GM23338 (cell line): ENCODE measurements at regions not wholly inside any gene's neighbourhood (a gene's known extent, or its start where the extent isn't known, plus 50 kb on each side); places are given as distances from the start of the nearest gene placed in this dataset.
"Not testable (repeated sequence)": the region's sequence is repeated elsewhere in the genome, so short reads cannot be mapped to it uniquely, and the experiment has no call there.

Experiments used
- CREB1 ChIP-seq: fragments of 250-450 bp; sonication (Bioruptor Pico); IDR thresholded peaks from 2 replicates; pipeline ENCODE4 v1.5.0; 2020; ENCODE audit warnings: low read depth, mild to moderate bottlenecking, moderate library complexity
- EZH2 ChIP-seq: fragments of 200-600 bp; sonication (generic); IDR thresholded peaks from one replicate; pipeline ENCODE4 v1.8.0; 2017; ENCODE audit warnings: antibody characterized with exemption, mild to moderate bottlenecking, low read depth; ENCODE audit not compliant: unreplicated experiment
- EZH2phosphoT487 ChIP-seq: fragments of 200-600 bp; sonication (generic); IDR thresholded peaks from one replicate; pipeline ENCODE4 v1.8.1; 2018; ENCODE audit warnings: antibody characterized with exemption; ENCODE audit not compliant: unreplicated experiment
- JUNB ChIP-seq: IDR thresholded peaks from one replicate; pipeline ENCODE4 v1.6.1; 2016; ENCODE audit warnings: antibody characterized with exemption; ENCODE audit not compliant: unreplicated experiment
- NANOG ChIP-seq: IDR thresholded peaks from 2 replicates; pipeline ENCODE4 v1.6.1; 2016; ENCODE audit warnings: antibody characterized with exemption, borderline replicate concordance
- POLR2AphosphoS5 ChIP-seq: IDR thresholded peaks from 2 replicates; pipeline ENCODE4 v1.6.1; 2016; ENCODE audit warnings: antibody characterized with exemption, low read depth
- STAT1 ChIP-seq: IDR thresholded peaks from one replicate; pipeline ENCODE4 v1.6.1; 2016; ENCODE audit warnings: antibody characterized with exemption; ENCODE audit not compliant: unreplicated experiment
- ZNF331 ChIP-seq: fragments of 250-450 bp; sonication (Bioruptor Pico); IDR thresholded peaks from 2 replicates; pipeline ENCODE4 v1.5.0; 2020; ENCODE audit warnings: low read depth, mild to moderate bottlenecking, moderate library complexity
- TF ChIP-seq, protein P1 (sequence below), 2 experiments: fragments of 200-600 bp in 1 of 2; sonication (generic) in 1 of 2; conservative IDR thresholded peaks; 2 replicates each; pipeline versions ENCODE4 v1.5.1 to v1.6.1; 2016 to 2017; ENCODE audit warnings: antibody characterized with exemption in 2 of 2, low read depth in 2 of 2, mild to moderate bottlenecking in 2 of 2, moderate library complexity in 1 of 2
- TF ChIP-seq, protein P2 (sequence below): IDR thresholded peaks from 2 replicates; pipeline ENCODE4 v1.6.1; 2016; ENCODE audit warnings: antibody characterized with exemption
- TF ChIP-seq, protein P3 (sequence below): IDR thresholded peaks from one replicate; pipeline ENCODE4 v1.6.1; 2018; ENCODE audit warnings: antibody characterized with exemption; ENCODE audit not compliant: unreplicated experiment

DNA sequence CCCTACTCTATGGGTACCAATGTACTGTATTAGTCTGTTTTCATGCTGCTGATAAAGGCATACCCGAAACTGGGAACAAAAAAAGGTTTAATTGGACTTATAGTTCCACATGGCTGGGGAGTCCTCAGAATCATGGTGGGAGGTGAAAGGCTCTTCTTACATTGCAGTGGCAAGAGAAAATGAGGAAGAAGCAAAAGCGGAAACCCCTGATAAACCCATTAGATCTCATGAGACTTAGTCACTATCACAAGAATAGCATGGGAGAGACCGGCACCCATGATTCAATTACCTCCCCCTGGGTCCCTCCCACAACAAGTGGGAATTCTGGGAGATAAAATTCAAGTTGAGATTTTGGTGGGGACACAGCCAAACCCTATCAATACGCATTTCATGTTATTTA lies 635.3 kb downstream of the MID1IP1 start:
- TF ChIP-seq, protein P1, sequence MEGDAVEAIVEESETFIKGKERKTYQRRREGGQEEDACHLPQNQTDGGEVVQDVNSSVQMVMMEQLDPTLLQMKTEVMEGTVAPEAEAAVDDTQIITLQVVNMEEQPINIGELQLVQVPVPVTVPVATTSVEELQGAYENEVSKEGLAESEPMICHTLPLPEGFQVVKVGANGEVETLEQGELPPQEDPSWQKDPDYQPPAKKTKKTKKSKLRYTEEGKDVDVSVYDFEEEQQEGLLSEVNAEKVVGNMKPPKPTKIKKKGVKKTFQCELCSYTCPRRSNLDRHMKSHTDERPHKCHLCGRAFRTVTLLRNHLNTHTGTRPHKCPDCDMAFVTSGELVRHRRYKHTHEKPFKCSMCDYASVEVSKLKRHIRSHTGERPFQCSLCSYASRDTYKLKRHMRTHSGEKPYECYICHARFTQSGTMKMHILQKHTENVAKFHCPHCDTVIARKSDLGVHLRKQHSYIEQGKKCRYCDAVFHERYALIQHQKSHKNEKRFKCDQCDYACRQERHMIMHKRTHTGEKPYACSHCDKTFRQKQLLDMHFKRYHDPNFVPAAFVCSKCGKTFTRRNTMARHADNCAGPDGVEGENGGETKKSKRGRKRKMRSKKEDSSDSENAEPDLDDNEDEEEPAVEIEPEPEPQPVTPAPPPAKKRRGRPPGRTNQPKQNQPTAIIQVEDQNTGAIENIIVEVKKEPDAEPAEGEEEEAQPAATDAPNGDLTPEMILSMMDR (conservative IDR thresholded peaks at IDR 0.05; ENCODE audit: low read depth in 2 of 2): not testable (repeated sequence)
- not testable (repeated sequence) for TF ChIP-seq CREB1; EZH2phosphoT487; NANOG; POLR2AphosphoS5; EZH2; STAT1; ZNF331 (CRISPR knock-in tag); JUNB
- TF ChIP-seq, protein P2, sequence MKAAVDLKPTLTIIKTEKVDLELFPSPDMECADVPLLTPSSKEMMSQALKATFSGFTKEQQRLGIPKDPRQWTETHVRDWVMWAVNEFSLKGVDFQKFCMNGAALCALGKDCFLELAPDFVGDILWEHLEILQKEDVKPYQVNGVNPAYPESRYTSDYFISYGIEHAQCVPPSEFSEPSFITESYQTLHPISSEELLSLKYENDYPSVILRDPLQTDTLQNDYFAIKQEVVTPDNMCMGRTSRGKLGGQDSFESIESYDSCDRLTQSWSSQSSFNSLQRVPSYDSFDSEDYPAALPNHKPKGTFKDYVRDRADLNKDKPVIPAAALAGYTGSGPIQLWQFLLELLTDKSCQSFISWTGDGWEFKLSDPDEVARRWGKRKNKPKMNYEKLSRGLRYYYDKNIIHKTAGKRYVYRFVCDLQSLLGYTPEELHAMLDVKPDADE: not testable (repeated sequence)
- TF ChIP-seq, protein P3, sequence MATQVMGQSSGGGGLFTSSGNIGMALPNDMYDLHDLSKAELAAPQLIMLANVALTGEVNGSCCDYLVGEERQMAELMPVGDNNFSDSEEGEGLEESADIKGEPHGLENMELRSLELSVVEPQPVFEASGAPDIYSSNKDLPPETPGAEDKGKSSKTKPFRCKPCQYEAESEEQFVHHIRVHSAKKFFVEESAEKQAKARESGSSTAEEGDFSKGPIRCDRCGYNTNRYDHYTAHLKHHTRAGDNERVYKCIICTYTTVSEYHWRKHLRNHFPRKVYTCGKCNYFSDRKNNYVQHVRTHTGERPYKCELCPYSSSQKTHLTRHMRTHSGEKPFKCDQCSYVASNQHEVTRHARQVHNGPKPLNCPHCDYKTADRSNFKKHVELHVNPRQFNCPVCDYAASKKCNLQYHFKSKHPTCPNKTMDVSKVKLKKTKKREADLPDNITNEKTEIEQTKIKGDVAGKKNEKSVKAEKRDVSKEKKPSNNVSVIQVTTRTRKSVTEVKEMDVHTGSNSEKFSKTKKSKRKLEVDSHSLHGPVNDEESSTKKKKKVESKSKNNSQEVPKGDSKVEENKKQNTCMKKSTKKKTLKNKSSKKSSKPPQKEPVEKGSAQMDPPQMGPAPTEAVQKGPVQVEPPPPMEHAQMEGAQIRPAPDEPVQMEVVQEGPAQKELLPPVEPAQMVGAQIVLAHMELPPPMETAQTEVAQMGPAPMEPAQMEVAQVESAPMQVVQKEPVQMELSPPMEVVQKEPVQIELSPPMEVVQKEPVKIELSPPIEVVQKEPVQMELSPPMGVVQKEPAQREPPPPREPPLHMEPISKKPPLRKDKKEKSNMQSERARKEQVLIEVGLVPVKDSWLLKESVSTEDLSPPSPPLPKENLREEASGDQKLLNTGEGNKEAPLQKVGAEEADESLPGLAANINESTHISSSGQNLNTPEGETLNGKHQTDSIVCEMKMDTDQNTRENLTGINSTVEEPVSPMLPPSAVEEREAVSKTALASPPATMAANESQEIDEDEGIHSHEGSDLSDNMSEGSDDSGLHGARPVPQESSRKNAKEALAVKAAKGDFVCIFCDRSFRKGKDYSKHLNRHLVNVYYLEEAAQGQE: not testable (repeated sequence)
